Subcutaneous abdominal adipose tissue (tissue), 5 donors: ENCODE measurements at regions not wholly inside any gene's neighbourhood (a gene's known extent, or its start where the extent isn't known, plus 50 kb on each side); places are given as distances from the start of the nearest gene placed in this dataset.
"Not testable (repeated sequence)": the region's sequence is repeated elsewhere in the genome, so short reads cannot be mapped to it uniquely, and the experiment has no call there.

Source experiments
- H3K27ac ChIP-seq: one replicate; pipeline ENCODE4 v1.7.0; 2013; ENCODE audit warnings: low read depth, mild to moderate bottlenecking, inconsistent platforms, low read length, moderate library complexity
- H3K27me3 ChIP-seq, 5 donors: one replicate each; pipeline ENCODE4 v1.7.0; 2013; ENCODE audit warnings: low read length in 5 of 5, inconsistent platforms in 1 of 5; ENCODE audit not compliant: control insufficient read depth in 5 of 5, insufficient read depth in 4 of 5
- H3K36me3 ChIP-seq, 5 donors: one replicate each; pipeline ENCODE4 v1.7.0; 2013; ENCODE audit warnings: low read length in 5 of 5; ENCODE audit not compliant: control insufficient read depth in 5 of 5, insufficient read depth in 5 of 5
- H3K4me1 ChIP-seq, 5 donors: one replicate each; pipeline ENCODE4 v1.7.0; 2013; ENCODE audit warnings: low read length in 5 of 5, mild to moderate bottlenecking in 3 of 5, moderate library complexity in 1 of 5; ENCODE audit not compliant: control insufficient read depth in 5 of 5, insufficient read depth in 5 of 5
- H3K4me3 ChIP-seq, 5 donors: one replicate each; pipeline ENCODE4 v1.7.0; 2013; ENCODE audit warnings: low read length in 5 of 5, low read depth in 1 of 5
- H3K9ac ChIP-seq, 5 donors: one replicate each; pipeline ENCODE4 v1.7.0; 2013; ENCODE audit warnings: low read length in 5 of 5, mild to moderate bottlenecking in 4 of 5, moderate library complexity in 3 of 5
- H3K9me3 ChIP-seq, 5 donors: one replicate each; pipeline ENCODE4 v1.7.0; 2013; ENCODE audit warnings: low read length in 5 of 5; ENCODE audit not compliant: control insufficient read depth in 5 of 5
- donor health status: healthy.
- donor health status: healthy.
- donor health status: healthy.
- donor health status: healthy.
- donor health status: healthy.

DNA sequence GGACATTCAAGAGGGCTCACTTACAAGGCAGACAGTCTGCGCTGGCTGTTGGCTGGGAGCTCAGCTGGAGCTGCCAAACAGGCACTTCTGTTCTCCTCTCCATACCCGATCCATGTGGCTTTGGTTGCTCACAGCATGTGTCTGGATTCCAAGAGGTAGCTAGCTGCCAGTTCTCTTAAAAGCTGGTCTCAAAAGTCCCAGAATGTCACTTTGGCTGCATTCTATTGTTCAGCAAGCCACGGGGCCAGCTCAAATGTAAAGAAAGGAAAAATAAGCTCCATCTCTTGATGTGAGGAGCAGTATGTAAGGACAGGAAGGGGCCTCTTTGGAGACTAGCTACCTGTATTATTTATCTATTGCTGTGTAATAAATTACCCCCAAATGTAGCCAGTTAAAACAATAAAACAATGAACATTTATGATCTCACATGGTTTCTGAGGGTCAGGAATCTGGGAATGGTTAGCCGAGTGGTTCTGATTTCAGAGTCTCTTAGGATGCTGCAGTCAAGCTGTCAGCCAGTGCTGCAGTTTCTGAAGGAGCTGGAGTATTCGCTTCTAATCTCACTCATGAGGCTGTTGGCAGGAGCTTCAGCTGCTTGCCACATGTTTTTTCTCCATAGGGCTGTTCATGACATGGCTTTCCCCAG lies 112.7 kb upstream of the CLINT1 start:
- Histone ChIP-seq H3K36me3 (no peaks in the 10 kb centered on the region), H3K4me3 (no peak overlapping the region), H3K9me3 (no peaks in the 10 kb centered on the region), H3K9ac (peak overlapping the region in 1 of 5 donors; percentile 0), H3K4me1 (peaks cover 0 to 10% (median 6%) of the 10 kb centered on the region in 5 donors), H3K27ac (no peak overlapping the region), H3K27me3 (no peaks in the 10 kb centered on the region)

- H3K36me3 ChIP-seq, H3K4me3 ChIP-seq, H3K27ac ChIP-seq, H3K9me3 ChIP-seq, H3K9ac ChIP-seq, H3K27me3 ChIP-seq: not testable (repeated sequence)
- peaks cover 0 to 10% (median 6%) of the 10 kb centered on the region in 5 donors for H3K4me1 ChIP-seq
Measured at GRCh38 chr5:157968570-157968969, 109.6 kb upstream of the CLINT1 start.

DNA sequence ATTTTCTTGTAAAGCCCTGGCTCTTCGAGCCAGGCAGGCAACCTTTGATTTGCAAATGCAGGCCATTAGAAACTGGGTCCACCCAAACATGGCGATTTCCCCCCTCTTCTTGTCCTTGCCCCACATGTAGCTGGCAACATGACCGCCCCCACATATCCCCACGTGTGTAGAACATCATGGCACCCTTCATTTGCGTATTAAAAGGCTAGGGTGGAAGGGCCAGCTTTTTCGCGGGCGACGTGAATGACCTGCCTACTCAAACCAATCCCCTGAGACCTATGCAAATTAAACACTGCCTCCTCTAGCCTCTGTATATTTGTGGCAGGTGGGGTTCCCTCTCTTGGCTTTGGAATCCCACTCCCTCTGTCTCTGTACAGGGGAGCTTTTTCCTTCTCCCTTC lies 107.0 kb upstream of the CLINT1 start:
- no peak overlapping the region for H3K4me3 ChIP-seq
- H3K27ac ChIP-seq, result no peak overlapping the region
- no peaks in the 10 kb centered on the region for H3K27me3 ChIP-seq
- H3K4me1 ChIP-seq, result no peaks in the 10 kb centered on the region
- H3K9ac ChIP-seq, result no peak overlapping the region
- no peaks in the 10 kb centered on the region for H3K9me3 ChIP-seq
- H3K36me3 ChIP-seq, result no peaks in the 10 kb centered on the region

DNA sequence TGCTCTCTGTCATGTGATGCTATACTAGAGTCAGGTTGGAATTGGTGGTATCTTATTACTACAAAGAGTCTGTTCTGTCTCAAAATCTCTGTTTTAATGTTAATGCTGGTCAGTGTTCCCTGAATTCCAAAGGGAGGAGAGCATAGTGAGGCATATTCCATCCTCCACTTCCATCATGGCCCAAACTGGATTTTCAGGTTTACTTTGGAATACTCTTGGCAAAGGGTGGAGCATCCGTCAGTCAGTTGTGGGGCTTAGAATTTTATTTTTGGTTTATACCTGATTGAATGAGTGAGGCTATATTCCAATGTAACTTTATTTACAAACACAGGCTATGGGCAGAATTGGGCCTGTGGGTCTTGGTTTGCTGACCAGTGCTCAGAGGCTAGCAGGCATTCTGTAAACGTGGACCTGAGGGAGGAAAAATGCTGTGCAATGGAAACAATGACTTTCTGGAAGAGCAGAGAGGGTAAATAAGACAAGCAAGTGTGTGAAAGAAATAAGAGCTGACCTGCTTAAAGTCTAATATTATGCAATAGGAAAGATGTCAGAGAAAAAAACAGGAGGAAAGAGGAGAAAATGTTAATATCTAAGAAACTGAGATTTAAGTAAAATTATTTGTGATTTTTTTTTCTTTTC lies 106.2 kb upstream of the CLINT1 start:
- Histone ChIP-seq H3K9me3 (no peaks in the 10 kb centered on the region), H3K4me1 (no peaks in the 10 kb centered on the region), H3K36me3 (no peaks in the 10 kb centered on the region), H3K9ac (no peak overlapping the region), H3K27me3 (no peaks in the 10 kb centered on the region), H3K4me3 (no peak overlapping the region), H3K27ac (no peak overlapping the region)

DNA sequence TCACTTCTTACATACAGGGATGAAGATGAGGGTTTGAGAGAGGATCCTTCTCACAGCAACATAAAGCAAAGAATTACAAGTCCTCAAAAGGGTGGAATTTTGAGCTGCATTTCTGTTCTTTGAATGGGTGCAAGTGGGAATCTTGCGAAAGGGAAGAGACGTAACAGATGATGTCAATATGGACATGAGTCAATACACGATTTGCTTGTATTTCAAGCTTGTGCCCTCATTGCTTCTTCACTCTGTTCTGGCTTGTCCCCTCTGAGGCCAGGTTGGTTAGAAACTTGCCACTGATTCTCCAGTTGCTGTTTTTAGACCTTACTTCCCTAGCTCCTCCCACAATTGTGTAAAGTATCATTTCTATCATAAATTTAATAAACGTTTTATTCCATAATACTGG lies 104.8 kb upstream of the CLINT1 start:
- peaks cover 0 to 5% (median 0%) of the 10 kb centered on the region in 5 donors for H3K9me3 ChIP-seq
- H3K36me3 ChIP-seq, result no peaks in the 10 kb centered on the region

GRCh38 chr5:157963244-157963643 lies 104.3 kb upstream of the CLINT1 start:
- Histone ChIP-seq H3K4me1 (no peaks in the 10 kb centered on the region), H3K27ac (no peak overlapping the region), H3K36me3 (no peaks in the 10 kb centered on the region), H3K27me3 (no peaks in the 10 kb centered on the region), H3K4me3 (no peak overlapping the region), H3K9me3 (peaks cover 0 to 5% (median 0%) of the 10 kb centered on the region in 5 donors), H3K9ac (no peak overlapping the region)

More for the DNA sequence above, 104.8 kb upstream of the CLINT1 start:
- Histone ChIP-seq H3K27ac (no peak overlapping the region), H3K9ac (no peak overlapping the region), H3K27me3 (no peaks in the 10 kb centered on the region), H3K4me3 (no peak overlapping the region), H3K4me1 (no peaks in the 10 kb centered on the region)

DNA sequence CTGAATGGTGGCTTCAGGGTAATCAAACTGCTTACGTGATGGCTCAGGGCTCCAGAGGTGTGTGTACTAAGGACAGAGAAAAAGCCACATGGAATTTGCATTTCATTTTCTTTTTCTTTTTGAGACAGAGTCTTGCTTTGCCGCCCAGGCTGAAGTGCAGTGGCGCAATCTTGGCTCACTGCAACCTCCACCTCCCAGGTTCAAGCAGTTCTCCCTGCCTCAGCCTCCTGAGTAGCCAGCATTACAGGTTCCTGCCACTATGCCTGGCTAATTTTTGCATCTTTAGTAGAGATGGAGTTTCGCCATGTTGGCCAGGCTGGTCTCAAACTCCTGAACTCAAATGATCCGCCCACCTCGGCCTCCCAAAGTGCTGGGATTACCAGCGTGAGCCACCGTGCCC lies 103.7 kb upstream of the CLINT1 start:
- H3K9ac ChIP-seq, H3K27me3 ChIP-seq, H3K4me3 ChIP-seq, H3K36me3 ChIP-seq, H3K9me3 ChIP-seq, H3K4me1 ChIP-seq, H3K27ac ChIP-seq: not testable (repeated sequence)

GRCh38 chr5:157961896-157962590 lies 103.1 kb upstream of the CLINT1 start:
- H3K9me3 ChIP-seq, result peaks cover 0 to 5% (median 0%) of the 10 kb centered on the region in 5 donors
- H3K4me1 ChIP-seq, result no peaks in the 10 kb centered on the region
- no peak overlapping the region for H3K27ac ChIP-seq
- no peak overlapping the region for H3K9ac ChIP-seq
- H3K27me3 ChIP-seq, result no peaks in the 10 kb centered on the region
- no peak overlapping the region for H3K4me3 ChIP-seq
- H3K36me3 ChIP-seq, result no peaks in the 10 kb centered on the region

DNA sequence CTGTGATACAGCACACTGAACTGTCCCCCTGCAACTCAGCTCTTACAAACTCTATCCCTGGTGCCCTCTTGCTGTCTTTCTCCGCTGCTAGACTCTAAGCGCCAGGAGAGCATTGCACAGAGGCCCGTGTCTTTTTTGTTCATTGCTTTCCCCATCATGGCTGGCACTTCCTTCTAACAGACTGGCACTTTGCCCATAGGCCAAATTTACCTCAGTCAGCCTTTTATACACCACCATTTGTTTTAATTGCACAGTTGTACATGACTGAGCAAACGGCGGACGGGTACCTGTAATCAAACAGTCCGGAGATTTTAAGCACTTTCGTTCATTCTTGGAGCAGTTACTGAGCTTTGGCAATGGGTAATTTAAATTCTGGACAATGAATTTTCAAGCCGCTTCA lies 102.2 kb upstream of the CLINT1 start:
- H3K4me1 ChIP-seq, result no peaks in the 10 kb centered on the region
- no peaks in the 10 kb centered on the region for H3K27me3 ChIP-seq
- H3K4me3 ChIP-seq, result no peak overlapping the region
- H3K36me3 ChIP-seq, result no peaks in the 10 kb centered on the region
- peaks cover 0 to 5% (median 0%) of the 10 kb centered on the region in 5 donors for H3K9me3 ChIP-seq
- no peak overlapping the region for H3K27ac ChIP-seq
- H3K9ac ChIP-seq, result no peak overlapping the region

DNA sequence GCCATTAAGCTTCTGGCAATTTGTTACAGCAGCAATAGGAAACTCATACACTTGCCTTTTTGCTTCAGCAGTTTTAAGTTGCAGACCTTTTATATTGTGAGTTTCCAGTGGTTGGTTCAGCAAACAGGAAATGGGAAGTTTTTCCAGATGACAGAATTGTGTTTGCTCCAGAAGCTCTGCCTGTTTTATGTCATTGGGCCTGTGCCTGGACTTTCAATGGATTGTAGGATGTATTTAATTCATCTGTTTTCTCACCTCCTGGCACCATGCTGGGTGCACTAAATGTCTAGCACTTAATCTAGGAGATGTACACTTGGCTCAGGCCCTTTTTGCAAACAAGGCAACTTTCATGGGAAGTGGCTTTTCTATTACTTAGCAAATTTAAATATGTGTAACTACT lies 100.4 kb upstream of the CLINT1 start:
- Histone ChIP-seq H3K27me3 (no peaks in the 10 kb centered on the region), H3K27ac (no peak overlapping the region)

More for the DNA sequence above, 100.4 kb upstream of the CLINT1 start:
- H3K4me3 ChIP-seq, result no peak overlapping the region
- no peak overlapping the region for H3K9ac ChIP-seq
- H3K4me1 ChIP-seq, result no peaks in the 10 kb centered on the region
- H3K9me3 ChIP-seq, result peaks cover 0 to 5% (median 0%) of the 10 kb centered on the region in 5 donors
- H3K36me3 ChIP-seq, result no peaks in the 10 kb centered on the region
